HG02610 (cell line): ENCODE measurements at regions not wholly inside any gene's neighbourhood (a gene's known extent, or its start where the extent isn't known, plus 50 kb on each side); places are given as distances from the start of the nearest gene placed in this dataset.

ENCODE experiments used
- ATAC-seq: cut with Tn5 transposase; IDR thresholded peaks from one replicate; pipeline ENCODE4 v1.9.1; 2021; ENCODE audit warnings: mild to moderate bottlenecking, moderate library complexity; ENCODE audit not compliant: unreplicated experiment

GRCh38 chr5:28214292-28214691 lies 1175.9 kb upstream of the CDH9 start:
- no peak for ATAC-seq

- no peak for ATAC-seq
These were observed 1170.0 kb upstream of the CDH9 start for GRCh38 chr5:28208356-28208755.

- ATAC-seq: no peak
These were observed 1151.6 kb upstream of the CDH9 start for GRCh38 chr5:28190011-28190410.

- ATAC-seq: no peak
These were observed 1136.3 kb upstream of the CDH9 start for GRCh38 chr5:28174691-28175090.

- ATAC-seq: no peak
These were observed 1126.7 kb upstream of the CDH9 start for GRCh38 chr5:28165096-28165495.

GRCh38 chr5:28164568-28164967 lies 1126.2 kb upstream of the CDH9 start:
- no peak for ATAC-seq

- ATAC-seq: no peak
These were observed 1118.6 kb upstream of the CDH9 start for GRCh38 chr5:28156981-28157380.

GRCh38 chr5:28143519-28143918 lies 1105.1 kb upstream of the CDH9 start:
- no peak for ATAC-seq

GRCh38 chr5:28132151-28132550 lies 1093.8 kb upstream of the CDH9 start:
- ATAC-seq: no peak

- no peak for ATAC-seq
These were observed 1079.3 kb upstream of the CDH9 start for GRCh38 chr5:28117691-28118090.

GRCh38 chr5:28117273-28117672 lies 1078.9 kb upstream of the CDH9 start:
- ATAC-seq: no peak

- no peak for ATAC-seq
These were observed 1072.4 kb upstream of the CDH9 start for GRCh38 chr5:28110781-28111180.

- ATAC-seq: no peak
These were observed 1065.7 kb upstream of the CDH9 start for GRCh38 chr5:28104080-28104479.

GRCh38 chr5:28084069-28084468 lies 1045.7 kb upstream of the CDH9 start:
- ATAC-seq: no peak

GRCh38 chr5:28082610-28083009 lies 1044.2 kb upstream of the CDH9 start:
- ATAC-seq: no peak

- no peak for ATAC-seq
These were observed 1039.2 kb upstream of the CDH9 start for GRCh38 chr5:28077291-28078240.

GRCh38 chr5:28066856-28067255 lies 1028.5 kb upstream of the CDH9 start:
- ATAC-seq: no peak

- ATAC-seq: no peak
These were observed 1027.3 kb upstream of the CDH9 start for GRCh38 chr5:28065656-28066055.

- ATAC-seq: no peak
These were observed 1008.2 kb upstream of the CDH9 start for GRCh38 chr5:28046596-28046995.

- ATAC-seq: no peak
These were observed 989.5 kb upstream of the CDH9 start for GRCh38 chr5:28027851-28028250.

GRCh38 chr5:28017178-28017577 lies 978.8 kb upstream of the CDH9 start:
- ATAC-seq: no peak

- no peak for ATAC-seq
These were observed 976.4 kb upstream of the CDH9 start for GRCh38 chr5:28014779-28015178.

- no peak for ATAC-seq
These were observed 974.2 kb upstream of the CDH9 start for GRCh38 chr5:28012538-28012937.
